PC-3 (cell line): ENCODE measurements at regions not wholly inside any gene's neighbourhood (a gene's known extent, or its start where the extent isn't known, plus 50 kb on each side); places are given as distances from the start of the nearest gene placed in this dataset.
"Not testable (repeated sequence)": the region's sequence is repeated elsewhere in the genome, so short reads cannot be mapped to it uniquely, and the experiment has no call there.

Source experiments
- ATAC-seq: fragments of 200-7000 bp; cut with Tn5 transposase; 2 replicates; pipeline ENCODE4 v1.9.1; 2020; ENCODE audit warnings: mild to moderate bottlenecking, moderate library complexity
- BruUV-seq: library from RNA; stranded (reverse); fragments of 400-500 nt; replicated peaks from 2 replicates; lab custom pipeline; 2021; lab: Mats Ljungman, UMichigan
- CTCF ChIA-PET: fragments of 300-600 bp; sonication (Branson Sonifier 250); formaldehyde crosslinking; loops from one replicate; lab custom pipeline; 2022; ENCODE audit warnings: antibody characterized with exemption; lab: Charles Lee
- POLR2A ChIA-PET: fragments of 300-600 bp; sonication (Branson Sonifier 250); formaldehyde crosslinking; loops from one replicate; lab custom pipeline; 2022; ENCODE audit warnings: antibody characterized with exemption; ENCODE audit not compliant: unreplicated experiment; lab: Charles Lee
- DNase-seq: peaks from one replicate; pipeline ENCODE4 v3.0.0-alpha.2; 2015
- H2AFZ ChIP-seq: fragments of 300-600 bp; sonication (generic); 2 replicates; pipeline ENCODE4 v1.6.0; 2016; ENCODE audit warnings: antibody characterized with exemption, low read length
- H3F3A ChIP-seq: fragments of 300-600 bp; sonication (generic); one replicate; pipeline ENCODE4 v1.6.0; 2017; ENCODE audit warnings: antibody characterized with exemption, low read length, control low read depth, mild to moderate bottlenecking; ENCODE audit not compliant: unreplicated experiment
- H3K27ac ChIP-seq: fragments of 300-600 bp; sonication (generic); 2 replicates; pipeline ENCODE4 v1.5.1; 2016; ENCODE audit warnings: mild to moderate bottlenecking, low read length
- H3K27me3 ChIP-seq: fragments of 300-600 bp; sonication (generic); 2 replicates; pipeline ENCODE4 v1.6.1; 2016; ENCODE audit warnings: low read length, mixed read lengths
- H3K36me3 ChIP-seq: fragments of 300-600 bp; sonication (generic); 2 replicates; pipeline ENCODE4 v1.6.1; 2016; ENCODE audit warnings: low read depth, mixed run types, low read length, mixed read lengths
- H3K4me1 ChIP-seq: fragments of 300-600 bp; sonication (generic); 2 replicates; pipeline ENCODE4 v1.5.1; 2016; ENCODE audit warnings: low read length; ENCODE audit not compliant: insufficient read depth
- H3K4me2 ChIP-seq: fragments of 300-600 bp; sonication (generic); 2 replicates; pipeline ENCODE4 v1.6.0; 2016; ENCODE audit warnings: low read length
- H3K4me3 ChIP-seq: fragments of 300-600 bp; sonication (generic); 2 replicates; pipeline ENCODE4 v1.5.1; 2016; ENCODE audit warnings: mild to moderate bottlenecking, low read length, mixed read lengths
- H3K79me2 ChIP-seq: fragments of 300-600 bp; sonication (generic); 2 replicates; pipeline ENCODE4 v1.6.1; 2017; ENCODE audit warnings: low read length, mixed read lengths
- H3K9ac ChIP-seq: fragments of 300-600 bp; sonication (generic); 2 replicates; pipeline ENCODE4 v1.6.0; 2016; ENCODE audit warnings: mild to moderate bottlenecking, low read length
- H3K9me2 ChIP-seq: fragments of 300-600 bp; sonication (generic); replicated peaks from 2 replicates; pipeline ENCODE4 v1.6.1; 2016; ENCODE audit warnings: mixed run types, low read length, mixed read lengths
- H3K9me3 ChIP-seq: fragments of 300-600 bp; sonication (generic); 2 replicates; pipeline ENCODE4 v1.6.1; 2016; ENCODE audit warnings: low read length, mixed read lengths
- H4K20me1 ChIP-seq: fragments of 300-600 bp; sonication (generic); 2 replicates; pipeline ENCODE4 v1.6.1; 2016; ENCODE audit warnings: low read length, mixed read lengths
- EZH2 ChIP-seq: fragments of 300-600 bp; sonication (generic); IDR thresholded peaks from one replicate; pipeline ENCODE4 v1.6.1; 2017; ENCODE audit warnings: antibody characterized with exemption, mild to moderate bottlenecking, low read length; ENCODE audit not compliant: unreplicated experiment
- EZH2phosphoT487 ChIP-seq: fragments of 300-600 bp; sonication (generic); IDR thresholded peaks from 2 replicates; pipeline ENCODE4 v1.6.1; 2018; ENCODE audit warnings: mild to moderate bottlenecking, antibody characterized with exemption, low read length, borderline replicate concordance
- intact Hi-C: fragments of 100-400 bp; cut with micrococcal nuclease; formaldehyde crosslinking; loops from 2 replicates; pipeline ENCODE4 v1.9.0; 2023
- TF ChIP-seq, protein P1 (sequence below): fragments of 300-600 bp; sonication (generic); conservative IDR thresholded peaks from 2 replicates; pipeline ENCODE4 v1.5.1; 2017; ENCODE audit warnings: antibody characterized with exemption, low read depth, mild to moderate bottlenecking, low read length

DNA sequence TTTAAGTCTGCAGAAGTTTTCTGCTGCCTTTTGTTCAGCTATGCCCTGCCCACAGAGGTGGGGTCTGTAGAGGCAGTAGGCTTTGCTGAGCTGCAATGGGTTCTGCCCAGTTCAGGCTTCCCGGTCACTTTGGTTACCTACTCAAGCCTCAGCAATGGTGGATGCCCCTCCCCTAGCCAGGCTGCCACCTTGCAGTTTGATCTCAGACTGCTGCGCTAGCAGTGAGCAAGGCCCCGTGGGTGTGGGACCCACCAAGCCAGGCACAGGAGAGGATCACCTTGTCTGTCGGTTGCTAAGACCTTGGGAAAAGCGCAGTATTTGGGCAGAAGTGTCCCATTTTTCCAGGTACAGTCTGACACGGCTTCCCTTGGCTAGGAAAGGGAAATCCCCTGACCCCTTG lies 74.5 kb upstream of the WARS2 start:
- H3K4me1 ChIP-seq, H2AFZ ChIP-seq, POLR2A ChIA-PET, H4K20me1 ChIP-seq, intact Hi-C loops, H3K9me3 ChIP-seq, BruUV-seq, DNase-seq, H3K4me2 ChIP-seq, H3F3A ChIP-seq, H3K79me2 ChIP-seq, H3K36me3 ChIP-seq, ATAC-seq, H3K27ac ChIP-seq, H3K27me3 ChIP-seq, H3K9me2 ChIP-seq, H3K9ac ChIP-seq, H3K4me3 ChIP-seq: not testable (repeated sequence)
- CTCF ChIA-PET = interaction anchor here (0.6 kb wide), 1 partner anchor 36 kb away, joined by 4 read pairs; no protein-coding TSS in a partner anchor

GRCh38 chr1:119217309-119217828 lies 76.9 kb upstream of the WARS2 start:
- H3K27me3 ChIP-seq = no peaks in the 10 kb centered on the region
- no peak overlapping the region for H3K4me3 ChIP-seq
- no peaks in the 10 kb centered on the region for H4K20me1 ChIP-seq
- H3K4me1 ChIP-seq = no peaks in the 10 kb centered on the region
- H3K27ac ChIP-seq = no peak overlapping the region
- no peaks in the 10 kb centered on the region for H3K79me2 ChIP-seq
- H3K9me2 ChIP-seq = no peaks in the 10 kb centered on the region
- ATAC-seq (no peak), DNase-seq (no peak)
- TF ChIP-seq, protein P1, sequence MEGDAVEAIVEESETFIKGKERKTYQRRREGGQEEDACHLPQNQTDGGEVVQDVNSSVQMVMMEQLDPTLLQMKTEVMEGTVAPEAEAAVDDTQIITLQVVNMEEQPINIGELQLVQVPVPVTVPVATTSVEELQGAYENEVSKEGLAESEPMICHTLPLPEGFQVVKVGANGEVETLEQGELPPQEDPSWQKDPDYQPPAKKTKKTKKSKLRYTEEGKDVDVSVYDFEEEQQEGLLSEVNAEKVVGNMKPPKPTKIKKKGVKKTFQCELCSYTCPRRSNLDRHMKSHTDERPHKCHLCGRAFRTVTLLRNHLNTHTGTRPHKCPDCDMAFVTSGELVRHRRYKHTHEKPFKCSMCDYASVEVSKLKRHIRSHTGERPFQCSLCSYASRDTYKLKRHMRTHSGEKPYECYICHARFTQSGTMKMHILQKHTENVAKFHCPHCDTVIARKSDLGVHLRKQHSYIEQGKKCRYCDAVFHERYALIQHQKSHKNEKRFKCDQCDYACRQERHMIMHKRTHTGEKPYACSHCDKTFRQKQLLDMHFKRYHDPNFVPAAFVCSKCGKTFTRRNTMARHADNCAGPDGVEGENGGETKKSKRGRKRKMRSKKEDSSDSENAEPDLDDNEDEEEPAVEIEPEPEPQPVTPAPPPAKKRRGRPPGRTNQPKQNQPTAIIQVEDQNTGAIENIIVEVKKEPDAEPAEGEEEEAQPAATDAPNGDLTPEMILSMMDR = no peak
- no peak for TF ChIP-seq EZH2
- no peak for TF ChIP-seq EZH2phosphoT487
- no peaks in the 10 kb centered on the region for H3K9me3 ChIP-seq
- H3K4me2 ChIP-seq = no peak overlapping the region
- H2AFZ ChIP-seq = no peak overlapping the region
- CTCF ChIA-PET = no interaction called here
- no TSS peak for BruUV-seq
- no peaks in the 10 kb centered on the region for H3F3A ChIP-seq
- H3K9ac ChIP-seq = no peak overlapping the region
- POLR2A ChIA-PET = no interaction called here
- no peaks in the 10 kb centered on the region for H3K36me3 ChIP-seq
- intact Hi-C loops = no loop called here

- no peaks in the 10 kb centered on the region for H3K36me3 ChIP-seq
- H4K20me1 ChIP-seq = no peaks in the 10 kb centered on the region
- ChIA-PET POLR2A (no interaction called here), CTCF (no interaction called here)
- no peak for ATAC-seq
- H3K27me3 ChIP-seq = no peaks in the 10 kb centered on the region
- H3K9ac ChIP-seq = no peak overlapping the region
- H3K27ac ChIP-seq = no peak overlapping the region
- H3K4me1 ChIP-seq = no peaks in the 10 kb centered on the region
- intact Hi-C loops = loop anchor here (10.0 kb wide), 1 partner anchor 55 kb away; no protein-coding TSS in a partner anchor
- H3K4me2 ChIP-seq = no peak overlapping the region
- H3K9me2 ChIP-seq = no peaks in the 10 kb centered on the region
- no peaks in the 10 kb centered on the region for H3K9me3 ChIP-seq
- no peaks in the 10 kb centered on the region for H3F3A ChIP-seq
- H2AFZ ChIP-seq = no peak overlapping the region
- H3K79me2 ChIP-seq = no peaks in the 10 kb centered on the region
- no TSS peak for BruUV-seq
- no peak for TF ChIP-seq EZH2phosphoT487
- no peak for TF ChIP-seq EZH2
- TF ChIP-seq, protein P1 = no peak
- DNase-seq = no peak
- no peak overlapping the region for H3K4me3 ChIP-seq
These were observed 79.3 kb upstream of the WARS2 start for GRCh38 chr1:119219711-119220110.
